ENCODE measurements at regions not wholly inside any gene's neighbourhood (a gene's known extent, or its start where the extent isn't known, plus 50 kb on each side); places are given as distances from the start of the nearest gene placed in this dataset.

DNA sequence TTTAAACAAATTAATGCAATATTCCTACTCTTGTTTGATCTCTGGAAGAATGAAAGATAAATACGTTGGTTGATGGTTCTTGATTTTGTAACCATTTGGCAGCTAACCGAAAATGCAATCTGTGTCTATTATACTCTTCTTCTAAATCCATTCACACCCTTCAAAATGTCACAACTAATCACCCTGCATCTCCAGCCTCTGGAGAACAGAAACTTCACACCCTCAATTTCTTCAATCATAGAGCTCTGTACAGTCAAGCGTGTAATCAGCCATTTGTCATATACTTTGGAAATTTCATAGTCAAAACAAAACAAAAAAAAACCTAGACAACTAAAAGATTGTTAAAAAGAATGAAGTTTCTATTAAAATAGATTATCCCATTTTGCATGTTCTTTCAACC is 1482.3 kb upstream of the LRRTM1 start:
- no peak for DNase-seq

DNA sequence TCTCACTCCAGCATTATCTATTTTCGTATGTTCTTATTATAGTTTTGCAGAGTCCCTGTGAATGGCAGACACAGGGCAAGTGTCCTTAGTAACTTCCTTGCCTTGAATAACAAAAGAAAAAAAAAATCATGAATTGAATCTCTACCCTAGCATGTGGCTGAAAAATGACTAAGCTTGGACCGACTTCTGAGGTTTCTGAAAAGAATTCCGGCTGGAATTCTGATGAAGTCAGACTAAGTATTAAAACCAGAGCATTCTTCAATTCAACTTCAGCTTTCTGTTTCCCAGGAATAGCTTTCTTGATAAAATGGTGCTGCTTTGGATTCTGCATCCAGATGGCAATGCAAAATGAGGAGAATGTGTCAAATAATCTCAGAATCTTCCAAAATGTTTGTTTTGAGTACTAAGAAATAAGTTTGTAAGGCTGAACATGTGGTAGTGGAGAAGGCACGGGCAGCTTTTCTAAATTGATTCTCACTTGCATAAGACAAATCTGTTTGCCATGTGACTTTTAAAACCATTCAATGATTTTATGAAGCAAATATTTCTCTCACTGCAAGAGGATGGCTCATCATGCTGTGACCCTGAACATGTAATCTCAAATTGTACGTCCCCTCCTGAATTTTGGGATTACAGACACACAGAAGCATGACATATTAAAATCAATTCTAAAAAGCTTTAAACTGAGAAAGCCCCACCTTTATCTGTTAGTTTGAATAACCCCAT is 1462.8 kb upstream of the LRRTM1 start:
- no peak for DNase-seq

DNA sequence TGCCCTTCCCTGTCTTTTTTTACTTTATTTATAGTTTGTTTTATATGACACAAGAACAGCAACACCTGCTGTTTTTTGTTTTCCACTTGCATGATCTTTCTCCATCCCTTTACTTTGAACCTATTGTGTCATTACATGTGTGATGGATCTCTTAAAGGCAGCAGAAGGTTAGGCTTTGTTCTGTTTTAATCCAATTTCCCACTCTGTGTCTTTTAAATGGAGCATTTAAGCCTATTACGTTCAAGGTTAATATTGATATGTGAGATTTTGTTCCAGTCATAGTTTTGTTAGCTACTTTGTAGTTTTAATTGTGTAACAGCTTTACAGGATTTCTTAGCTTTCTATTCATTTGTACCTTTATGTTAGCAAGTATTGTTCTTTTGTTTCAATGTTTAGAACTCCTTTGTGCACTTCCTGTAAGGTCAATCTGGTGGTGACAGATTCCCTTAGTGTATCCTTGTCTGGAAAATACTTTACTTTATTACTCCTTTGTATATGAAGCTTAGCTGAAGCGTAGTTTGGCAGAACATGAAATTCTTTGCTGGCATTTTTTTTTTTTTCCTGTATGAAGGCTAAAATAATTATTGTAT is 1443.0 kb upstream of the LRRTM1 start:
- DNase-seq: no peak

DNA sequence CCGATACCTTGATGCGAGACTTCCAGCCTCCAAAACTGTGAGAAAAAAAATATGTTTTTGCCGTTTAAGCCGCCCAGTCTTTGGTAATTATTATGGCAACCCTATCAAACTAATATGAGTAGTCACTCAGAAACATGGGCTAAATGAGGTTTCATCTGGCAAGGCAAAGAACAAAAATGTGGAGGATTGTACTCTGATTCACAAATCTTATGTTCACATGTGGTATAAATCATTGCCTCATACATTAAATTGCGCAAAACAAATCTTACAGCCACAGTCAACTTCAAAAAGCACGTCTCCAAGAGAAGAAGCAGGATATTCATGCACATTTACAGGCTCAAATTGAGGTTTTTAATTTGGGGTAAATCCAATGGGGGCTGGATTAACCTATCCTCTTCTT is 1435.4 kb upstream of the LRRTM1 start:
- DNase-seq: no peak

DNA sequence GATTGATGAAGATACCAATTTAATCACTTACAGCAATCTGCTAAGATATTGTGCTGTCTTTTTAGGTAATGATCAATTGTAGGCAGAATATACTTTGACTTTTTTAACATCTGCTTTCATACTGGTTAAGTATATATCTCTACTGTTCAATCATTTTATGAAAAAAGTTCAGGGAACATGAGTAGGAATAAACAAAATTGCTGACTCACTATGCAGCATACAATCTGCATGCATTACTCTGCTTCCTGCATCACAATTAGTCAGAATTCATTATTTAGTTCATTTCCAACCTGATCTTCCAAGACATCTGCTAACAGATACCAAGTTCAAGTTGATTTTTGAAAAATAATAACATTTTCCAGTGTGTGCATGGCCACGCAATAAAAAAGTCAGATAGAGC is 1430.4 kb upstream of the LRRTM1 start:
- DNase-seq: no peak

DNA sequence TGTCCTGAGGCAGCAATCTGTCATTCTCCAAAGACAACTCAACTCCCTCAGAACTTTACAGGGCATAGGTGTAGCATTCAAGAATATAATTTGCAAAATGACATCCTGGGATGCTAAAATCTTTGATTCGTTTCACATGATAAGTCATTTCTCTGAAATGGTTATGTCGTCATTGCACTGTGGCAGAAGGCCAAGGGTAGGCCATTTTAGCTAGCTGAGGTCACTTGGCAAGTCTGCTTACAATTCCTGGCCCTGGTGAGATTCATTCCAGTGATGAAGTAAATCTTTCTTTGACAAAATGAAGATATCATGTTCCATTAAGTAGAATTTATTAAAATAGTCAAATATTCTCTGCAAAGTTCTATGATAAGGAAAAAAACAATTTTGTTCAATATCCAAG is 1410.3 kb upstream of the LRRTM1 start:
- no peak for DNase-seq

DNA sequence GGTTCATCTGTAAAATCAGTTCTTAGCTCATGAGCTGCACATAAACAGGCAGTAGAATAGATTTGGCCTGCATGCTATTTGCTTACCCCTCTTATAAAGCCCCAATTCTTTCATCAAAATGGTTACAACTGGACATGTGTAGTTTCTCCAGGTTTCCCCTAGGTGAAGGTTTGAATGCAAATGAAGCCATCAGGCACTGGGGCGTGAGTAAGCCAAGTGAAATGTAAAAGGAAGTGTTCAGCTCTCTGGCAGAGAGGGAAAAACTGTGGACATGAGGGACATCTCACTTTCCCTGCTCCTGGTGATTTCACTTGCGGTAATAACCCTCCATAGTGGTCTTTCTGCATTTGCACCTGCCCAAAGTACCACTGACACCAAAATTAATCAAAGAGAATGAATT is 1402.3 kb upstream of the LRRTM1 start:
- DNase-seq: no peak

DNA sequence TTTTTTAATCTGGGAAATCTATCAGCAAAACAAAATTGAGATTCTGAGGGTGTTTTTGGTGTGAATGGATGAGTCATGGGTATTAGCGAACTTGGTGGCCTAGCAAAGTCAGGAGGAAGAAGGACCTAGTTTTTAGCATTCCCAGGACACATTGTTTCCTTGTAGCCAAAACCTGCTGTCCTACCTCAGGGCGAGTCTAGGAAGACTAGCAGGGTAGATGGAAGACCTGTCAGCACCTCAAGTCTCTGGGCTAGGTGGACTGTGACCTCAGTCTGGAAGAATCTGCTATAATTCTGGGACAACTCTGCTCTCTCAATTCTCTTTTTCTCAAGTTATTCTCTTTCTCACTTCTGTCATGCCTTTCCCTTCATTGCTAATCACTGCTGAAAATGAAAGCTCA is 1399.3 kb upstream of the LRRTM1 start:
- no peak for DNase-seq

DNA sequence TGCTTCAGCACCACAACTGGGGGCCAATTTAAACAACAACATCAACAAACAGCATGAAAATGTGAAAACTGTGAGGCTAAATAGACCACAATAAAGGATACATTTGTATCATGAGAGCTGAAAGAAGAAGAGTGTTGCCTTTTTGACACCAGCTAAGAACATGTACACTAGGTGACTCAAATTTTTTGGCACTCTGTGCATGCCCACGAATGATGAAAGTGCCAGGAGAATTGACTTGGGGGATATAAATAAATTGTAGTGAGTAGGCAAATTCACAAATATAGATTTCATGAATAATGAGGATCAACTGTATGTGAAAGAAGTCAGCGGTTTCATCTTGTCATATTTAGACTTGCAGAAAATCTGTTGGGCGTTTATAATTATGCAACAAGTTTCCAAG is 1388.0 kb upstream of the LRRTM1 start:
- no peak for DNase-seq

DNA sequence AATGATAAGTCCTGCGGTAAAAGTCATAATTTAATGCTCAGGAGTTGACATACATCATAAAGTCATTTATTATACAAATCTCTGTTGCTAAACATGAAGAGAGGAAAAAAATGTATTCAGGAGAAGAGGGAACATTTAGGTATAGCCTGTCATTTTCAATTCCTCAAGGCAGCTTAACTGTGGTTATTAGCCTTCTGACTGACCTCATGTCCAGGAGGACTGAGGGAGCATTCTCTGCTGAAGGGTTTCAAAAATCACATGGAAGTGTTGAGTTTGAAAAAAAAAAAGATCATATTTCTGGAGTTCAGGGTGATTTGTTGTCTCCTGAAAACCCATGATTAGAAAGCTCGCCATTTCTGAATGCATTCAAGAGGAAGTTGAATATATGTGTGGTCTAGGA is 1371.1 kb upstream of the LRRTM1 start:
- DNase-seq: no peak

DNA sequence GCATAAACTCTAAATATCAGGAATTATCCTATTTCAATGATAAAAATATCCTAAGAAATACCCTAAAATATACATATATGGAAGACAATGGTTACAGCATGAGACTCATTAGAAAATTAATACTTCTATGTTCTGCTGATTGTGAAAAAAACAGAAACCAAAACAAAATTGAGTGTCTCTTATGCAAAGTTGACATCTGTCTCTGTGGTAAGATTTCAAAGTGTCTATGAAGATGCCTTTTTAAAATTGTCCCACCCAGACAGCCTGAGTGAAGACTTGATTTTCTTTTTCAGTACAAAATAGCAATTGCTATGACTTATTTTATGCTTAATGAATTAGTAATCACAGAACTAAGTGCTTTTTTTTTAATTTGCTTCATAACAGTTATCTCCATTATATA is 1368.4 kb upstream of the LRRTM1 start:
- no peak for DNase-seq

DNA sequence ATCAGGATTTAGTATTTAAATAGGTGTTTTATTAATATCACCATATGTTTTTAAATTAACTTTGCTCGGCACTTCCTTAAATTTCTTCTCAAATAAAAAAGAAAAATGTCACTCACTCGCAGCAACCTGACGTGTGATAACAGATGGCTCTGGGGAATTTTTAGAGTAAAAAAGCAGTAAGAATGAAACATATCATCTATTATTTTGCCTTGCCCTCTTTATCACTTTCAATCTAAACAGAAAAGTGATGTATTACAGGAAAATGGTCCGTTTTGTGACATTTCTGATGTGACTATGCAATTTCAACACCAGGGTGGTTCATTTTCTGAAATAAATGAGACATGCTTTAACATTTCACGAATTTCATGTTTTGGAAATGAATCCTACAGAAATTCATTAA is 1368.0 kb upstream of the LRRTM1 start:
- no peak for DNase-seq

DNA sequence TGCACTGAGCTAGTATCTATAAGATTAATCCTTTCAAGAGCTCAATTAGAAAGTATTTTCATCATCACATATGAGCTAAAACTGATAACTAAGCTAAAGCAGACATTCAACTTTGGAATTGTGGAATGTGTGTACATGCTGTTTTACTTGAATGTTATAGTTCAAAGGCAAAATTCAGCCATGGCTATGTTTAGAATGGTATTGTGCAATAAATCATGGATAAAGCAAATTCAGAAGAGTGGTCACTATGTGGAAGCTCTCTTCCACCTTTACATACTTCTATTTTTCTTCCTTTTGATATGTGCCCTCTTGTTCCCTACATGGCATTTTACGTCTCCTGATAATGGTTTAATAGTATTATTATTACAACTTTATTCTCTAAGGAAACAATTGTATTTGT is 1366.3 kb upstream of the LRRTM1 start:
- no peak for DNase-seq

DNA sequence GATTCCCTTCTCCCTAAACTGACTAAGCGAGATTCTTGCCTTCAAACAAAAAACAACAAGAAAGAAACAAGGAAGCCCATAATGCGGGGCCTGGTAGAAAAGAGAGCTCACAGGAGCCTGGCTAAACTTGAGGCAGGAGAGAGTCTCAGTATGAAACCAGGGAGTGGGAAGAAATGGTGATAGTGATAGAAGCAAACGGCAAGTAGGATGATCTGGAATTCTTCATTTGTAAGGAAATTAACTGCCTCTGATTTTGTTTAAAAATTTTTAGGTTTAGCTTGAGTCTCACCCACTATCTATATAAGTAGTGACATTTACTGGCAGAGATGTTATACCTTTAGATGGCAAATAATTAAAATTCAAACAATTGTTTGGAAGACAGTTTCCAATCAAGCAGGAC is 1356.5 kb upstream of the LRRTM1 start:
- no peak for DNase-seq

DNA sequence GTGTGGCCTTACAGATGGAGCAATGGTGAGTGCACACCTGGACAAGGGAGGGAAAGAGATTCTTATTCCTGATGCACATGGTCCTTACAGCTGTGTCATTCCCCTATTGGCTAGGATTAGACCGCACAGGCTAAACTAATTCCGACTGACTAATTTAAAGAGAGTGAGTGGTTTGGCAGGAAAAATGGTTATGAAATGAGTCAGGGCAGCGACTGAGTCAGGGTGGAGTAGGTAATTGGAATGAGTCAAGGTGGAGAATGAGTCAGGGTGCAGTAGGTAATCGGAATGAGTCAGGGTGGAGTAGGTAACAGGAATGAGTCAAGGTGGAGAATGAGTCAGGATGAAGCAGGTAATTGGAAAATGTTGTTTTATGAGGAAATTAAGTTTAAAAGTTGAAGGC is 1353.7 kb upstream of the LRRTM1 start:
- DNase-seq: peak in 1 of 51 donors; percentile 26

DNA sequence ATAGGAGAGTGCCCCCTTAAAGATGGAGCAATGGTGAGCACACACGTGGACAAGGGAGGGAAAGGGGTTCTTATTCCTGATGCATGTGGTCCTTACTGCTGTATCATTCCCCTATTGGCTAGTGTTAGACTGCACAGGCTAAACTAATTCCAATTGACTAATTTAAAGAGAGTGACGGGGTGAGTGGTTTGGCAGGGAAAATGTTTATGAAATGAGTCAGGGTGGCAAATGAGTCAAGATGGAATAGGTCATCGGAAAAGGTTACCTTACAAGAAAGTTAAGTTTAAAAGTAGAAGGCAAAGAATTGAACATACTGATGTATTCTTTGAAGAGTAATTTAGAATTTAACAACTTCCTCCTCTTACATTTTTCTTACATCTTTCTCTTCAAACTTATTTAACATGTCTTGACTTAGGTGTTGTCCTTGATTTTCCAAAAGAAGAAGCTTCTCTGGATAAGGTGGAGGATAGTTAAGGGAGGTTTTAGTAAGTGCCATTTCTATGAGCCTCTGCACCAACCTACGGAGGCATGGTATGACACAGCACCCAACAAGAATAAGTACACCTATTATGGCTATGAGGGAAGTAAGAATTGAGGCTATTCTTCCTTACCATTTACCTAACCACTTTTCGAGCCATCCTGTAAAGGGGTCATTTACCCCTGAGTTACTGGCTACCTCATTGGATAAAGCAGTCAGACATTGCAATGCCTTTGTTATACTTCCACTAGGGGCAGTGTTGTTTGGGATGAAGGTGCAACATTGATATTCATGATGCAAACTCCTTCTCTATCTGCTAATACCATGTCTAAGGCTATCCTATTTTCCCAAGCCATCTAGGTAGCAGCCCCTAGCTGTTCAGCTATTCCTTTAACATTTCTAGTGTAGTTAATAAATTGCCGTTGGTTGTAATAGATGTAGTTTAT is 1345.8 kb upstream of the LRRTM1 start:
- no peak for DNase-seq

DNA sequence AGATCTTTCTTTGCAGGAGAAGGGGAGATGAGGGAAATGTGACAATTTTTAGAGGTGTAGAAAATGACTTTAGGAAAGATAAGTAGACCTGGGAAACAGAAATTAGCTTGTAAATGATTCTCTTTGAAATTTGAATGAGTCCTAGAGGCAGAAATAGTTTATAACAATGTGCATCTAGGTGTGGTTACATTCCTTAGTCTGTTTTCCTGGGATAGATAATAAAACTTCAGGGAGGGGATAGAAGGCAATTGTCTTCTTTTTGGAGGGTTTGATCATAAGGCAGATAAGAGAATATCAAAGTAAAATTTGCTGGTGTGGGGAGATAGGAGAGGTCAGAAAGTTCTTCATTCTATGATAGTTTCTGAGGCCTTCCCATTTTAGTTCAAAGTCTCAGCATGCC is 1344.3 kb upstream of the LRRTM1 start:
- no peak for DNase-seq

DNA sequence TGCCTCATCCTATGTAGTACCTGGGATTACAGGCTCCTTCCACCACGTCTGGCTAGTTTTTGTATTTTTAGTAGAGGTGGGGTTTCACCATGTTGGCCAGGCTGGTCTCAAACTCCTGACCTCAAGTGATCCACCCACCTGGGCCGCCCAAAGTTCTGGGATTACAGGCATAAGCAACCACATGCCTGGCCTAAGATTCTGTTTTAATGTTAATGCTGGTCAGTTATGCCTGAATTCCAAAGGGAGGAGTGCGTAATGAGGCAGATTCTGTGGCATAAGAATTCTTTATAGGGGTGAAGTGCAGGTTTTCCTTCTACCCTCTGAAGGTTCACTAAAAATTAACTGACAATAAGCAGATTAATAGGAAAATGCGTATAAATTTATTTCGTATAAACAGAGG is 1343.8 kb upstream of the LRRTM1 start:
- DNase-seq: no peak

DNA sequence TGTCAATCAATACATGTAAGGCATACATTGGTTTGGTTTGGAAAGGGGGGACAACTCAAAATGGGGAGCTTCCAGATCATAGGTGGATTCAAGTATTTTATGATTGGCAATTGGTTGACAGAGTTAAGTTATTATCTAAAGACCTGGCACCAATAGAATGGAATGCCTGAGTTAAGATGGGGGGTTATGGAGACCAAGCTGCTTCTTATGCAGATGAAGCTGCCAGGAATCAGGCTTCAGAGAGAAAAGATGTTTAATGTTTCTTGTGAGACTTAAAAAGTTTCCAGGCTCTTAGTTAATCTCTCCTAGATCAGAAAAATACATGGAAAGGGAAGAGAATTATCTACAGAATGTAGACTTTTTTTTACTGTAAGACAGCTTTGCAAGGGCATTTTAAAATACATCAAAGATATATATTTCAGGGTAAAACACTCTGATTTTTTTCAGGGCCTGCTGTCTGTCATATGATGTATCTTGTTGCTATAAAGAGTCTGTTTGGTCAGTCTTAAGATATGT is 1343.2 kb upstream of the LRRTM1 start:
- DNase-seq: no peak

DNA sequence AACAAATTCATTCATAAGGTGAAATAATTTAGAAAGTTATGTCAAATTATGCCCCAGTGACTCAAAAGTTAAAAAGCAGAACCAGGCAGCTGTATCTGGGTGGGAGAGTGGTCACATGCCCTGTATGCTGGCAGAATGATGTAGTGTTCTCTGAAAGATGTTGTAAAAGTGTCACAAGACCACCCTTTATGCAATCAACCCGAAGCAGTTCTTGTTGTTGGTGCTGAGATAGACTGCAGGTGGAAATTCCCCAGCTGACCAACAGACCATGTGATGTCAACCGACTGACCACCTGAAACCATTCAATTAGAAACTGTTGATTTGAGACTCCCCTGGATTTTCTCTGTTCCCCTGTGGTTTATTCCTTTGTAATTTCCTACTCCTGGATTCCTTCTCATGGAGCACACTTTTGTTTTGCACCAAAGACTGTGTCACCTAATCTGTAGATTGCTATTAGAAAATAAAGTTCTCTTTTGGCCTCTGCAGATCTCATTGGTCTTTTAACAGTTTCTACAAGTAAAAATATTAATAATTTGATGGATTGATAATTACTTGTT is 1341.3 kb upstream of the LRRTM1 start:
- no peak for DNase-seq

DNA sequence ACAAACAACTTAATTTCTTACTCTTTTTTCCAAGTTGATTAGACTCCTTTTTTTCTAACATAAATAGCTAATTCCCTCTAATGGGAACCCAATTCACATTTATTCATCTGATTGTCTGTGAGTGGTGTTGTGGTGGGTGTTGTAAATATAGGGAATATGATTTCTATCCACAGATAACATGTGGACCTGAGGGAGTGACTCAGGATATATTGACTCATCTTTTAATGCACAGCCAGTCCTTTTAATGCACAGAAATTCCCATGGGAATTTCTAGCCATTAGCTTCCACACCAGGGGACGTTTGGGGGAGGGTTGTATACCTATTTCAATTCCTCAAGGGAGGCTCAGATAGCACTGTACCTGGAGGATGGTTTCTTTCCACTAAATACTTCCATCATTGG is 1339.6 kb upstream of the LRRTM1 start:
- DNase-seq: no peak

DNA sequence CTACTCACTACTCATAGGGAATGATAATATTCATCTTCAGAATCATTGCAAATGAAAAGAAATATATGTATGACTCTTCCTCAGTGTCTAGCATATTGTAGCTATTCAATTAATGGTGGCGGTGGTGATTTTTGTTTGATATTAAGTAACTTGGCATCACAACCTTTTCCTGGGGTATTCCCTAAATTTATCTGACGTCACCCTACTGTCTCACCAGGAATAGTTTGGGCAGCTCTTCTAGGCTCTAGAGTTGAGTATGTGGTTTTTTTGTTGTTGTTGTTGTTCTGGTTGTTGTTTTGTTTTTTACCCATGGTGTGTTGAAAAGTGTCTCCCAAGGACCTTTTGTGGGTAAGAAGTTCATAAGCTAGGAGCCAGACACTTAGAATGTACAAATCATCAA is 1320.3 kb upstream of the LRRTM1 start:
- DNase-seq: no peak

Measured in hypothalamus (tissue), 51 donors.